Fibroblast of lung (primary cell): ENCODE measurements at regions not wholly inside any gene's neighbourhood (a gene's known extent, or its start where the extent isn't known, plus 50 kb on each side); places are given as distances from the start of the nearest gene placed in this dataset.

Experiments
- DNase-seq, 2 donors: peaks; one replicate each; pipeline versions ENCODE4 v3.0.0 to v3.0.0-alpha.2; 2010; ENCODE audit warnings: low read depth in 2 of 2
- H2AFZ ChIP-seq: 2 replicates; pipeline ENCODE4 v1.5.1; 2012; ENCODE audit warnings: low read length, control low read depth, inconsistent platforms
- H3K27ac ChIP-seq: 2 replicates; pipeline ENCODE4 v1.5.1; 2011; ENCODE audit warnings: low read length, control low read depth; ENCODE audit not compliant: insufficient read depth
- H3K27me3 ChIP-seq: 2 replicates; pipeline ENCODE4 v1.5.1; 2011; ENCODE audit warnings: mild to moderate bottlenecking, low read length; ENCODE audit not compliant: control insufficient read depth, insufficient read depth
- H3K36me3 ChIP-seq: 2 replicates; pipeline ENCODE4 v1.5.1; 2011; ENCODE audit warnings: low read length; ENCODE audit not compliant: control insufficient read depth, insufficient read depth
- H3K4me1 ChIP-seq: 2 replicates; pipeline ENCODE4 v1.5.1; 2011; ENCODE audit warnings: low read length; ENCODE audit not compliant: control insufficient read depth, insufficient read depth; ENCODE audit errors: extremely low read depth
- H3K4me2 ChIP-seq: 2 replicates; pipeline ENCODE4 v1.5.1; 2011; ENCODE audit warnings: low read length, control low read depth; ENCODE audit not compliant: insufficient read depth; ENCODE audit errors: extremely low read depth
- H3K4me3 ChIP-seq, 4 experiments: fragments of 200-600 bp in 1 of 4; sonication (generic) in 1 of 4; replicated peaks in 1 of 4; 2 replicates each; pipeline ENCODE4 v1.5.1; 2011 to 2016; ENCODE audit warnings: low read length in 4 of 4, low read depth in 3 of 4, mild to moderate bottlenecking in 3 of 4, control low read depth in 2 of 4, inconsistent platforms in 1 of 4, mixed read lengths in 1 of 4; ENCODE audit not compliant: insufficient read depth in 1 of 4; ENCODE audit errors: control extremely low read depth in 1 of 4
- H3K79me2 ChIP-seq: 2 replicates; pipeline ENCODE4 v1.5.1; 2012; ENCODE audit warnings: mild to moderate bottlenecking, low read length, inconsistent platforms; ENCODE audit not compliant: control insufficient read depth, insufficient read depth
- H3K9ac ChIP-seq: 2 replicates; pipeline ENCODE4 v1.5.1; 2011; ENCODE audit warnings: mild to moderate bottlenecking, low read length, control low read depth; ENCODE audit not compliant: insufficient read depth
- H3K9me3 ChIP-seq: 2 replicates; pipeline ENCODE4 v1.5.1; 2012; ENCODE audit warnings: low read depth, low read length; ENCODE audit not compliant: control insufficient read depth, insufficient read depth
- H4K20me1 ChIP-seq: 2 replicates; pipeline ENCODE4 v1.5.1; 2011; ENCODE audit warnings: low read length; ENCODE audit not compliant: control insufficient read depth, insufficient read depth; ENCODE audit errors: extremely low read depth
- CTCF ChIP-seq, 2 donors: IDR thresholded peaks in 1 of 2; conservative IDR thresholded peaks in 1 of 2; 1 replicate in 1 of 2; 2 replicates in 1 of 2; pipeline ENCODE4 v1.5.1; 2011 to 2012; ENCODE audit warnings: low read length in 2 of 2, control low read depth in 1 of 2, inconsistent platforms in 1 of 2, low read depth in 1 of 2, mild to moderate bottlenecking in 1 of 2
- EZH2 ChIP-seq: IDR thresholded peaks from 2 replicates; pipeline ENCODE4 v1.5.1; 2012; ENCODE audit warnings: low read length, control low read depth, mild to moderate bottlenecking; ENCODE audit errors: missing control alignments

GRCh38 chr10:60542657-60543056 lies 153.0 kb upstream of the ANK3 start:
- Histone ChIP-seq H3K9me3 (no peaks in the 10 kb centered on the region), H3K27me3 (no peaks in the 10 kb centered on the region), H3K36me3 (no peaks in the 10 kb centered on the region), H3K79me2 (no peaks in the 10 kb centered on the region), H3K4me2 (no peak overlapping the region), H3K27ac (no peak overlapping the region), H2AFZ (no peak overlapping the region), H4K20me1 (no peaks in the 10 kb centered on the region), H3K4me3 (no peak overlapping the region), H3K4me1 (no peaks in the 10 kb centered on the region), H3K9ac (no peak overlapping the region)
- peak in 1 of 2 donors; percentile 37 for DNase-seq
- TF ChIP-seq EZH2 = no peak
- TF ChIP-seq CTCF (conservative IDR thresholded peaks at IDR 0.05 in 1 of 2, IDR thresholded peaks at IDR 0.05 in 1 of 2; ENCODE audit: low read depth in 1 of 2, low read length in 2 of 2) = no peak

GRCh38 chr10:60541451-60541850 lies 151.8 kb upstream of the ANK3 start:
- no peaks in the 10 kb centered on the region for H4K20me1 ChIP-seq
- H3K36me3 ChIP-seq = no peaks in the 10 kb centered on the region
- no peaks in the 10 kb centered on the region for H3K27me3 ChIP-seq
- no peak overlapping the region for H2AFZ ChIP-seq
- no peak overlapping the region for H3K27ac ChIP-seq
- H3K4me2 ChIP-seq = no peak overlapping the region
- H3K4me3 ChIP-seq = no peak overlapping the region
- no peak for TF ChIP-seq CTCF (conservative IDR thresholded peaks at IDR 0.05 in 1 of 2, IDR thresholded peaks at IDR 0.05 in 1 of 2; ENCODE audit: low read depth in 1 of 2, low read length in 2 of 2)
- no peak for TF ChIP-seq EZH2
- no peaks in the 10 kb centered on the region for H3K79me2 ChIP-seq
- no peaks in the 10 kb centered on the region for H3K4me1 ChIP-seq
- DNase-seq = no peak
- H3K9ac ChIP-seq = no peak overlapping the region
- H3K9me3 ChIP-seq = no peaks in the 10 kb centered on the region

GRCh38 chr10:60537697-60538096 lies 148.0 kb upstream of the ANK3 start:
- no peaks in the 10 kb centered on the region for H3K4me1 ChIP-seq
- H3K9ac ChIP-seq = no peak overlapping the region
- TF ChIP-seq EZH2 = no peak
- no peaks in the 10 kb centered on the region for H3K36me3 ChIP-seq
- no peaks in the 10 kb centered on the region for H3K79me2 ChIP-seq
- H3K4me3 ChIP-seq = no peak overlapping the region
- H2AFZ ChIP-seq = no peak overlapping the region
- H4K20me1 ChIP-seq = no peaks in the 10 kb centered on the region
- peak; percentile 15 to 47 for DNase-seq
- no peaks in the 10 kb centered on the region for H3K9me3 ChIP-seq
- no peak overlapping the region for H3K4me2 ChIP-seq
- no peaks in the 10 kb centered on the region for H3K27me3 ChIP-seq
- no peak overlapping the region for H3K27ac ChIP-seq
